Tibial nerve (tissue), 4 donors: ENCODE measurements at regions not wholly inside any gene's neighbourhood (a gene's known extent, or its start where the extent isn't known, plus 50 kb on each side); places are given as distances from the start of the nearest gene placed in this dataset.

ENCODE experiments used
- DNase-seq, 2 donors: peaks; one replicate each; pipeline ENCODE4 v3.0.0-alpha.2; 2019; ENCODE audit warnings: low spot score in 2 of 2
- H3K27ac ChIP-seq, 4 donors: fragments of 200-600 bp; sonication (generic) in 3 of 4; one replicate each; pipeline ENCODE4 v1.5.1; 2017 to 2019; ENCODE audit warnings: mild to moderate bottlenecking in 1 of 4
- H3K27me3 ChIP-seq, 2 donors: fragments of 200-600 bp; sonication (generic) in 1 of 2; one replicate each; pipeline versions ENCODE4 v1.5.1 to v1.6.0; 2017 to 2019
- H3K36me3 ChIP-seq, 3 donors: fragments of 200-600 bp; sonication (generic); one replicate each; pipeline ENCODE4 v1.5.1; 2018 to 2019
- H3K4me1 ChIP-seq, 4 donors: fragments of 200-600 bp; sonication (generic) in 3 of 4; one replicate each; pipeline ENCODE4 v1.5.1; 2017 to 2019
- H3K4me3 ChIP-seq, 4 donors: fragments of 200-600 bp; sonication (generic) in 3 of 4; one replicate each; pipeline ENCODE4 v1.5.1; 2017 to 2019; ENCODE audit warnings: mild to moderate bottlenecking in 1 of 4, moderate library complexity in 1 of 4
- H3K9me3 ChIP-seq, 4 donors: fragments of 200-600 bp; sonication (generic) in 3 of 4; one replicate each; pipeline ENCODE4 v1.5.1; 2017 to 2019
- CTCF ChIP-seq, 5 experiments: fragments of 200-600 bp in 3 of 5; fragments of 450-650 bp in 2 of 5; sonication (generic) in 3 of 5; IDR thresholded peaks; one replicate each; pipeline ENCODE4 v1.5.1; 2016 to 2019; ENCODE audit warnings: antibody characterized with exemption in 5 of 5, mild to moderate bottlenecking in 3 of 5, moderate library complexity in 2 of 5
- EP300 ChIP-seq, 2 donors: sonication (generic); formaldehyde crosslinking; IDR thresholded peaks; one replicate each; pipeline ENCODE4 v1.6.1; 2017; ENCODE audit warnings: antibody characterized with exemption in 2 of 2, mild to moderate bottlenecking in 1 of 2
- POLR2A ChIP-seq, 2 donors: fragments of 450-650 bp; IDR thresholded peaks; one replicate each; pipeline ENCODE4 v1.6.1; 2017; ENCODE audit warnings: antibody characterized with exemption in 2 of 2, mild to moderate bottlenecking in 2 of 2, moderate library complexity in 2 of 2
- WGBS, 2 donors: methylation state at CpG; one replicate each; pipeline ENCODE4 v1.1.5; 2018; 5-methylcytosine and 5-hydroxymethylcytosine counted together

DNA sequence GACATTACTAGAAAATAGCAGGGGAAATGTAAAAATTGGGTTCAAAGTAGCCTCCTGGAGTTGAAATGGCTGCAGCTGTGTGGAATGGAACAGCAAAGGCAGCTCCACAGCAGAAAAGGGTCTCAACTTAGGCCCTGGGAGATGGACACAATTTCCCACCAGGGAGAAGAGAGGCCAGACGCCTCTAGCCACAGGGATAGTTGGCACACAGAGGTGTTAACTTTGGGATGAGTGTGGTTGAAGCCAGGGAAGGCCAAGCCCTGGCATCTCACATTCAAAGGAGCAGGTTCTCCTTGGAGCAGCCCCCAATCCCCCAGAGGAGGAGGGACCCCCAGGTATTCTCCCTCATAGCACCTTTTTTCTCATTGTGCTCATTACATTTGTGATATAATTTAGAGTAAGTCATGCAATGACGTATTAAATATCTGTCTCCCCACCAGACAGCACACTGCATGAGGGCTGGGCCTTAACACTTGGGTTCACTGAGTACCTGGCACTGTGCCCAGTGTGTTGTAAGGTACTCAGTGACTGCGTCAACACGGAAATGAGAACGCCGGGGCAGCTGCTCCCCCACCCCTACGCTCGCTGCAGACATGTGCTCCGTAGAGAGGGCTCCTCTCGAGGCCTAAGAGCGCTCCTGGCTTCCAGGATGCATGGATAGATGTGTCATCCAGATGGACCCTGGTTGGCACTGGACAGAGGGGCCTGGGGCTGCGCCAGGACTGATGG is 76.0 kb upstream of the CD93 start:
- peak; percentile 76 to 90 for DNase-seq
- peak; percentile 83 to 88 for TF ChIP-seq EP300 (IDR thresholded peaks at IDR 0.05)
- TF ChIP-seq CTCF (IDR thresholded peaks at IDR 0.05) = no peak
- H3K36me3 ChIP-seq = no peaks in the 10 kb centered on the region
- H3K27me3 ChIP-seq = no peaks in the 10 kb centered on the region
- peaks cover 0 to 51% (median 11%) of the 10 kb centered on the region in 4 donors for H3K4me1 ChIP-seq
- 60 to 61% methylated on average over 12 of the region's 12 CpGs for WGBS, 2 donors
- peak overlapping the region in 3 of 4 donors; percentile 30 to 58 (median 56) for H3K27ac ChIP-seq
- no peaks in the 10 kb centered on the region for H3K9me3 ChIP-seq
- H3K4me3 ChIP-seq = no peak overlapping the region

- no peaks in the 10 kb centered on the region for H3K9me3 ChIP-seq
- TF ChIP-seq POLR2A (IDR thresholded peaks at IDR 0.05) (no peak), CTCF (IDR thresholded peaks at IDR 0.05) (no peak), EP300 (IDR thresholded peaks at IDR 0.05) (no peak)
- WGBS, 2 donors = 61 to 77% methylated on average over 11 to 16 of the region's 18 CpGs
- no peaks in the 10 kb centered on the region for H3K27me3 ChIP-seq
- H3K36me3 ChIP-seq = no peaks in the 10 kb centered on the region
- peak overlapping the region in 2 of 4 donors; percentile 56 to 58 for H3K27ac ChIP-seq
- no peak overlapping the region for H3K4me3 ChIP-seq
- peaks cover 0 to 55% (median 11%) of the 10 kb centered on the region in 4 donors for H3K4me1 ChIP-seq
- DNase-seq = no peak
Observed at GRCh38 chr20:23161244-23161891, 75.2 kb upstream of the CD93 start.

- Histone ChIP-seq H3K27ac (peak overlapping the region in 3 of 4 donors; percentile 26 to 58 (median 56)), H3K4me1 (peaks cover 0 to 62% (median 11%) of the 10 kb centered on the region in 4 donors), H3K36me3 (no peaks in the 10 kb centered on the region), H3K9me3 (no peaks in the 10 kb centered on the region), H3K4me3 (no peak overlapping the region), H3K27me3 (no peaks in the 10 kb centered on the region)
- TF ChIP-seq CTCF (IDR thresholded peaks at IDR 0.05) (no peak), POLR2A (IDR thresholded peaks at IDR 0.05) (no peak), EP300 (IDR thresholded peaks at IDR 0.05) (no peak)
- peak in 1 of 2 donors; percentile 9 for DNase-seq
- WGBS, 2 donors = 67 to 72% methylated on average over 6 of the region's 6 CpGs
Observed at GRCh38 chr20:23160536-23161243, 74.6 kb upstream of the CD93 start.

DNA sequence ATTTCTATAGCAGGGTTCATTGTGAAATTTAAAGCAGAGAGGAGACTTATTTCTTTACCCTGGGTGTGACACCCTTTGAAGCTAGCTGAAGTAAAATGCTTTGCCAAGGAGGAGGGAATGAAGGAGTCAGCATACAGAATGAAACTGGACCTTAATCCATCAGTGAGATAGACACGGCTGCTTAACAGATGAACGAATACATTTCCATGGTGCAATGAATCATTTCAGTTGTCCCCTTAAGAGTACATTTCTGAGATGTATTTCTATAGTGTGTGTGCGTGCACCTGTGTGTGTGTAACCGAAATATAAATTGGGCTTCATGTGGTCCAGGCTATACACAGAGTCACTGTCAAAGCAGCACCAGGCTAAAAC is 73.8 kb upstream of the CD93 start:
- peaks cover 0 to 62% (median 11%) of the 10 kb centered on the region in 4 donors for H3K4me1 ChIP-seq
- H3K9me3 ChIP-seq = no peaks in the 10 kb centered on the region
- DNase-seq = no peak
- 66 to 70% methylated on average over 4 of the region's 4 CpGs for WGBS, 2 donors
- H3K36me3 ChIP-seq = no peaks in the 10 kb centered on the region
- H3K27me3 ChIP-seq = no peaks in the 10 kb centered on the region
- H3K27ac ChIP-seq = peak overlapping the region in 3 of 4 donors; percentile 26 to 58 (median 56)
- no peak overlapping the region for H3K4me3 ChIP-seq
- no peak for TF ChIP-seq EP300 (IDR thresholded peaks at IDR 0.05)
- TF ChIP-seq CTCF (IDR thresholded peaks at IDR 0.05) = no peak
- TF ChIP-seq POLR2A (IDR thresholded peaks at IDR 0.05) = no peak
